Upper lobe of left lung (tissue), 6 donors: ENCODE measurements at regions not wholly inside any gene's neighbourhood (a gene's known extent, or its start where the extent isn't known, plus 50 kb on each side); places are given as distances from the start of the nearest gene placed in this dataset.

Experiments
- ATAC-seq, 2 donors: fragments of 200-7000 bp; cut with Tn5 transposase; one replicate each; pipeline ENCODE4 v1.9.1; 2022; ENCODE audit warnings: mild to moderate bottlenecking in 2 of 2, moderate library complexity in 2 of 2; ENCODE audit not compliant: low FRiP score in 2 of 2
- DNase-seq, 2 donors: peaks; one replicate each; pipeline ENCODE4 v3.0.0-alpha.2; 2019 to 2020
- H3K27ac ChIP-seq, 4 donors: fragments of 200-600 bp; sonication (generic); one replicate each; pipeline ENCODE4 v1.5.1; 2016 to 2019
- H3K27me3 ChIP-seq, 4 donors: fragments of 200-600 bp; sonication (generic); one replicate each; pipeline ENCODE4 v1.5.1; 2017 to 2019
- H3K36me3 ChIP-seq, 4 donors: fragments of 200-600 bp; sonication (generic); one replicate each; pipeline ENCODE4 v1.5.1; 2016 to 2019
- H3K4me1 ChIP-seq, 4 donors: fragments of 200-600 bp; sonication (generic); one replicate each; pipeline ENCODE4 v1.5.1; 2018 to 2019
- H3K4me3 ChIP-seq, 4 donors: fragments of 200-600 bp; sonication (generic); one replicate each; pipeline ENCODE4 v1.5.1; 2017 to 2019; ENCODE audit warnings: mild to moderate bottlenecking in 2 of 4, moderate library complexity in 1 of 4
- H3K9me3 ChIP-seq, 4 donors: fragments of 200-600 bp; sonication (generic); one replicate each; pipeline ENCODE4 v1.5.1; 2018 to 2019
- EP300 ChIP-seq, 4 donors: sonication (generic); formaldehyde crosslinking; IDR thresholded peaks; one replicate each; pipeline ENCODE4 v1.5.1; 2017; ENCODE audit warnings: antibody characterized with exemption in 4 of 4, control low read depth in 2 of 4
- POLR2A ChIP-seq, 4 donors: fragments of 450-650 bp; IDR thresholded peaks; one replicate each; pipeline ENCODE4 v1.5.1; 2016 to 2017; ENCODE audit warnings: antibody characterized with exemption in 4 of 4, mild to moderate bottlenecking in 2 of 4
- POLR2AphosphoS5 ChIP-seq, 2 donors: sonication (generic); formaldehyde crosslinking; IDR thresholded peaks; one replicate each; pipeline ENCODE4 v1.5.1; 2017; ENCODE audit warnings: antibody characterized with exemption in 2 of 2
- WGBS, 2 donors: methylation state at CpG; one replicate each; pipeline ENCODE4 v1.1.5; 2017 to 2018; 5-methylcytosine and 5-hydroxymethylcytosine counted together
- TF ChIP-seq, protein P1 (sequence below), 6 experiments: fragments of 450-650 bp in 4 of 6; fragments of 200-600 bp in 2 of 6; sonication (generic) in 2 of 6; IDR thresholded peaks; one replicate each; pipeline ENCODE4 v1.5.1; 2016 to 2019; ENCODE audit warnings: antibody characterized with exemption in 6 of 6
- donor health status: DM: no; HTN: no; CAD: no; lungs with moderate emphysema.
- donor health status: DM: no; HTN: yes; CAD: no; lungs with severe emphysema.

GRCh38 chr11:127238321-127238720, 237.8 kb upstream of the KIRREL3 start:
- no peak overlapping the region for H3K27ac ChIP-seq
- ATAC-seq (no peak), DNase-seq (no peak)
- H3K9me3 ChIP-seq: no peaks in the 10 kb centered on the region
- H3K4me1 ChIP-seq: no peaks in the 10 kb centered on the region
- no peaks in the 10 kb centered on the region for H3K36me3 ChIP-seq
- TF ChIP-seq EP300 (IDR thresholded peaks at IDR 0.05): no peak
- TF ChIP-seq, protein P1, sequence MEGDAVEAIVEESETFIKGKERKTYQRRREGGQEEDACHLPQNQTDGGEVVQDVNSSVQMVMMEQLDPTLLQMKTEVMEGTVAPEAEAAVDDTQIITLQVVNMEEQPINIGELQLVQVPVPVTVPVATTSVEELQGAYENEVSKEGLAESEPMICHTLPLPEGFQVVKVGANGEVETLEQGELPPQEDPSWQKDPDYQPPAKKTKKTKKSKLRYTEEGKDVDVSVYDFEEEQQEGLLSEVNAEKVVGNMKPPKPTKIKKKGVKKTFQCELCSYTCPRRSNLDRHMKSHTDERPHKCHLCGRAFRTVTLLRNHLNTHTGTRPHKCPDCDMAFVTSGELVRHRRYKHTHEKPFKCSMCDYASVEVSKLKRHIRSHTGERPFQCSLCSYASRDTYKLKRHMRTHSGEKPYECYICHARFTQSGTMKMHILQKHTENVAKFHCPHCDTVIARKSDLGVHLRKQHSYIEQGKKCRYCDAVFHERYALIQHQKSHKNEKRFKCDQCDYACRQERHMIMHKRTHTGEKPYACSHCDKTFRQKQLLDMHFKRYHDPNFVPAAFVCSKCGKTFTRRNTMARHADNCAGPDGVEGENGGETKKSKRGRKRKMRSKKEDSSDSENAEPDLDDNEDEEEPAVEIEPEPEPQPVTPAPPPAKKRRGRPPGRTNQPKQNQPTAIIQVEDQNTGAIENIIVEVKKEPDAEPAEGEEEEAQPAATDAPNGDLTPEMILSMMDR (IDR thresholded peaks at IDR 0.05): no peak
- TF ChIP-seq POLR2A (IDR thresholded peaks at IDR 0.05): no peak
- TF ChIP-seq POLR2AphosphoS5 (IDR thresholded peaks at IDR 0.05): no peak
- whole genome bisulfite sequencing, 2 donors: 92 to 93% methylated on average over 4 of the region's 4 CpGs
- H3K4me3 ChIP-seq: no peak overlapping the region
- H3K27me3 ChIP-seq: no peaks in the 10 kb centered on the region

- H3K27me3 ChIP-seq: no peaks in the 10 kb centered on the region
- no peak for ATAC-seq
- no peaks in the 10 kb centered on the region for H3K36me3 ChIP-seq
- no peaks in the 10 kb centered on the region for H3K4me1 ChIP-seq
- no peak for DNase-seq
- WGBS, 2 donors: 74 to 82% methylated on average over 1 of the region's 1 CpG
- TF ChIP-seq, protein P1 (IDR thresholded peaks at IDR 0.05): no peak
- TF ChIP-seq POLR2A (IDR thresholded peaks at IDR 0.05): no peak
- TF ChIP-seq POLR2AphosphoS5 (IDR thresholded peaks at IDR 0.05): no peak
- TF ChIP-seq EP300 (IDR thresholded peaks at IDR 0.05): no peak
- no peak overlapping the region for H3K4me3 ChIP-seq
- no peaks in the 10 kb centered on the region for H3K9me3 ChIP-seq
- no peak overlapping the region for H3K27ac ChIP-seq
These were observed 236.2 kb upstream of the KIRREL3 start for GRCh38 chr11:127236776-127237175.

- Histone ChIP-seq H3K4me3 (no peak overlapping the region), H3K4me1 (no peaks in the 10 kb centered on the region), H3K27ac (no peak overlapping the region), H3K27me3 (no peaks in the 10 kb centered on the region), H3K36me3 (no peaks in the 10 kb centered on the region), H3K9me3 (no peaks in the 10 kb centered on the region)
- TF ChIP-seq, protein P1 (IDR thresholded peaks at IDR 0.05): no peak
- no peak for TF ChIP-seq EP300 (IDR thresholded peaks at IDR 0.05)
- no peak for TF ChIP-seq POLR2A (IDR thresholded peaks at IDR 0.05)
- TF ChIP-seq POLR2AphosphoS5 (IDR thresholded peaks at IDR 0.05): no peak
- WGBS, 2 donors: 37 to 44% methylated on average over 3 of the region's 3 CpGs
- ATAC-seq: peak in 1 of 2 donors; percentile 23
- DNase-seq: peak in 1 of 2 donors; percentile 15
These were observed 233.4 kb upstream of the KIRREL3 start for GRCh38 chr11:127233998-127234397.

DNA sequence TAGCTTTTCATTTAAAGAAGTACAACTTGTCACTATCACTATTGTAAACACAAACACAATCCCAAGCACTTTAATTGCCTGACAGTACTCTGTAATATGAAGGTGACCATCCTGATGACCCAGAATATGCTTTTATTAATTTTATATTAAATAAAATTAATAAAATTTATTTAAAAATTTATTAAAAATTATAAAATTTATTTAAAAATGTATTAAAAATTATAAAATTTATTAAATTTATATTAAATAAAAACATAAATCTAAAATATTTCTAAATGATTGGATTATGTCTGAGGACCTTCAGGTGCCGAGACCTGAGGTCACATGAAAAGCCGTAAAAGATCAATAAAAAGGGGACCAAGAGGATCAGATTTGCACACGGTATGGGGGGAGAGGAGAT, 229.8 kb upstream of the KIRREL3 start:
- no peak for DNase-seq
- TF ChIP-seq POLR2A (IDR thresholded peaks at IDR 0.05) (no peak), EP300 (IDR thresholded peaks at IDR 0.05) (no peak), POLR2AphosphoS5 (IDR thresholded peaks at IDR 0.05) (no peak)
- TF ChIP-seq, protein P1 (IDR thresholded peaks at IDR 0.05): no peak
- no peak for ATAC-seq
- Histone ChIP-seq H3K4me1 (no peaks in the 10 kb centered on the region), H3K9me3 (no peaks in the 10 kb centered on the region), H3K27me3 (no peaks in the 10 kb centered on the region), H3K36me3 (no peaks in the 10 kb centered on the region), H3K4me3 (no peak overlapping the region), H3K27ac (no peak overlapping the region)
- WGBS, 2 donors: 94 to 95% methylated on average over 3 of the region's 3 CpGs

DNA sequence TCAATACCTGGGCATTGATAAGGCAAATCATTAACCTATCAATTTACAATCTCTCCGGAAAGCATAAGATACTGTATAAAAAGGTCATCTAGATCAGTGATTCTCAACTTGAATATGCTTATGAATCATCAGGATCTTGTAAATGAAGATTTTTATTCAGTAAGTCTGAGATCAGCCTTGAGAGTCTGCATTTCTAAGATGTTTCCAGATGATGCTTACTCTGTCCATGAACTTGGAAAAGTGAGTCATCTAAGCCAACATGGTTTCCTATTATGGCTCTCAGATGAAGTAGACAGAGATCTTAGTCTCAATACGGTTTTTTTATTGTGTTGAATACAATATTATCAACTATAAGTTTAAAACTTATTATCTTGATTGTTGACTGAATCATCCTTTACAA, 226.4 kb upstream of the KIRREL3 start:
- Histone ChIP-seq H3K9me3 (no peaks in the 10 kb centered on the region), H3K4me1 (no peaks in the 10 kb centered on the region), H3K27me3 (no peaks in the 10 kb centered on the region), H3K4me3 (no peak overlapping the region), H3K36me3 (no peaks in the 10 kb centered on the region), H3K27ac (no peak overlapping the region)
- TF ChIP-seq EP300 (IDR thresholded peaks at IDR 0.05): no peak
- TF ChIP-seq, protein P1 (IDR thresholded peaks at IDR 0.05): no peak
- no peak for TF ChIP-seq POLR2AphosphoS5 (IDR thresholded peaks at IDR 0.05)
- TF ChIP-seq POLR2A (IDR thresholded peaks at IDR 0.05): no peak
- ATAC-seq: no peak
- 81 to 83% methylated on average over 2 of the region's 2 CpGs for WGBS, 2 donors
- DNase-seq: no peak
